ENCODE measurements at regions not wholly inside any gene's neighbourhood (a gene's known extent, or its start where the extent isn't known, plus 50 kb on each side); places are given as distances from the start of the nearest gene placed in this dataset.

DNA sequence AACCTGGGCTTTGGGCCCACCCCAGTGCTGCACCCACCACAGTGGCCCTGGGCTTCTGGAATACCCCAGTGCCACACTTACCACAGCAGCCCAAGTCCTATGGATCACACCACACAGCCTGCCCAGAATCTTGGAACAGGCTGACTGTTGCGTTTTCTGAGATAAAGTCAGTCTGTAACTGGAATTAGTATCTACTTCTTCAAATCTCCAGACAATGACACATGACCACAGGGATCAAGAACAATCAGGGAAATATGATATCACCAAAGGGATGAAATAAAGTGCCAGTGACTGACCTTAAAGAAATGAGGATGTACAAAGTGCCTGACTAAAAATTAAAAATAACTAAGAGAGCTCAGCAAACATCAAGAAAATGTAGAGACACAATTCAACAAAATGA is 239.7 kb upstream of the PLD5 start:
- Histone ChIP-seq H3K9me3 (no peaks in the 10 kb centered on the region), H3K27ac (no peak overlapping the region), H3K27me3 (no peaks in the 10 kb centered on the region), H3K36me3 (ENCODE audit: low read depth, missing control alignments) (no peaks in the 10 kb centered on the region), H3K4me1 (no peaks in the 10 kb centered on the region), H3K4me3 (no peak overlapping the region)
- 93 to 100% methylated on average over 1 of the region's 1 CpG for WGBS, 2 donors
- TF ChIP-seq, protein P1, sequence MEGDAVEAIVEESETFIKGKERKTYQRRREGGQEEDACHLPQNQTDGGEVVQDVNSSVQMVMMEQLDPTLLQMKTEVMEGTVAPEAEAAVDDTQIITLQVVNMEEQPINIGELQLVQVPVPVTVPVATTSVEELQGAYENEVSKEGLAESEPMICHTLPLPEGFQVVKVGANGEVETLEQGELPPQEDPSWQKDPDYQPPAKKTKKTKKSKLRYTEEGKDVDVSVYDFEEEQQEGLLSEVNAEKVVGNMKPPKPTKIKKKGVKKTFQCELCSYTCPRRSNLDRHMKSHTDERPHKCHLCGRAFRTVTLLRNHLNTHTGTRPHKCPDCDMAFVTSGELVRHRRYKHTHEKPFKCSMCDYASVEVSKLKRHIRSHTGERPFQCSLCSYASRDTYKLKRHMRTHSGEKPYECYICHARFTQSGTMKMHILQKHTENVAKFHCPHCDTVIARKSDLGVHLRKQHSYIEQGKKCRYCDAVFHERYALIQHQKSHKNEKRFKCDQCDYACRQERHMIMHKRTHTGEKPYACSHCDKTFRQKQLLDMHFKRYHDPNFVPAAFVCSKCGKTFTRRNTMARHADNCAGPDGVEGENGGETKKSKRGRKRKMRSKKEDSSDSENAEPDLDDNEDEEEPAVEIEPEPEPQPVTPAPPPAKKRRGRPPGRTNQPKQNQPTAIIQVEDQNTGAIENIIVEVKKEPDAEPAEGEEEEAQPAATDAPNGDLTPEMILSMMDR (IDR thresholded peaks at IDR 0.05): no peak
- TF ChIP-seq POLR2A (IDR thresholded peaks at IDR 0.05): no peak
- DNase-seq: no peak
- intact Hi-C loops (cut with DNase I; ENCODE audit: low total_unique reads): no loop called here

DNA sequence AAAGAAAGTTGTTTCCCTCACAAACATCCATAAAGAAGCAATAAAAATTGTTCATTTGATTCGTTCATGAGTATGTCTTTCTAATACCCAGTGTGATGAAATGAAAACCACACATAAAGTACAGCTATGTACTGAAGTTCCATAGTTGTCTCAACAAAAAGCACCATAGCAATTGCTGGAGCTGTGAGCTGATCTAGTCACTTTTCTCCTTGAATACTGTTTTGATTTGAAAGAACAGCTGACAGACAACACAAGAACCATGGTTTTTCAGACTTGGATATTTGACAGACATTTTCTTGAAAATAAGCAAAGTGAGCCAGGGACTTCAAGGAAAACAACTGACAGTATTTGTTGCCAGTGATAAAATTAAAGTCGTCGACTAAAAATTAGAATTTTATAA is 237.1 kb upstream of the PLD5 start:
- Histone ChIP-seq H3K4me3 (no peak overlapping the region), H3K27me3 (no peaks in the 10 kb centered on the region), H3K9me3 (no peaks in the 10 kb centered on the region), H3K27ac (no peak overlapping the region), H3K36me3 (ENCODE audit: low read depth, missing control alignments) (no peaks in the 10 kb centered on the region), H3K4me1 (no peaks in the 10 kb centered on the region)
- TF ChIP-seq, protein P1 (IDR thresholded peaks at IDR 0.05): no peak
- TF ChIP-seq POLR2A (IDR thresholded peaks at IDR 0.05): no peak
- DNase-seq: no peak
- intact Hi-C loops (cut with DNase I; ENCODE audit: low total_unique reads): no loop called here
- 69 to 75% methylated on average over 3 of the region's 3 CpGs for WGBS, 2 donors

DNA sequence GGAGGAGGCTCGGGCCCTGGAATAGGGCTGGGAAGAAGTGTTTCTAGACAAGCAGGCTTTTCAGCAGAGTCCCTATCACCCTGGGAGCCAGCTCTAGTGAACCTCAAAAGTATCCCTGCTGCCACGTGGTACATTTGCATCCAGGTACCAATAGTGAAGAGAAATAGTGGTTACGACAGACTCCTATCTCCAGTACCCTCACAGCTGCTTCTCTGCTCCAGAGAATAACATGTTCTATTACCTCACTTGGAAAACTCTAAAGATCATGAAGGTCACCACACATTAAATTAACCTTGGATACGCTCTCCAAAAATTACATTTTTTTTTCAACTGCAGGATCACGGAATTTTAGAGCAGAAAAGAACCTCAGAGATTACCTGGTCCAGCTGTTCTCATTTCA is 230.4 kb upstream of the PLD5 start:
- intact Hi-C loops (cut with DNase I; ENCODE audit: low total_unique reads): no loop called here
- no peak overlapping the region for H3K27ac ChIP-seq
- H3K4me1 ChIP-seq: no peaks in the 10 kb centered on the region
- H3K36me3 ChIP-seq (ENCODE audit: low read depth, missing control alignments): no peaks in the 10 kb centered on the region
- H3K4me3 ChIP-seq: no peak overlapping the region
- TF ChIP-seq POLR2A (IDR thresholded peaks at IDR 0.05): no peak
- TF ChIP-seq, protein P1 (IDR thresholded peaks at IDR 0.05): no peak
- no peaks in the 10 kb centered on the region for H3K9me3 ChIP-seq
- no peak for DNase-seq
- H3K27me3 ChIP-seq: no peaks in the 10 kb centered on the region
- WGBS, 2 donors: 63 to 64% methylated on average over 5 of the region's 5 CpGs

DNA sequence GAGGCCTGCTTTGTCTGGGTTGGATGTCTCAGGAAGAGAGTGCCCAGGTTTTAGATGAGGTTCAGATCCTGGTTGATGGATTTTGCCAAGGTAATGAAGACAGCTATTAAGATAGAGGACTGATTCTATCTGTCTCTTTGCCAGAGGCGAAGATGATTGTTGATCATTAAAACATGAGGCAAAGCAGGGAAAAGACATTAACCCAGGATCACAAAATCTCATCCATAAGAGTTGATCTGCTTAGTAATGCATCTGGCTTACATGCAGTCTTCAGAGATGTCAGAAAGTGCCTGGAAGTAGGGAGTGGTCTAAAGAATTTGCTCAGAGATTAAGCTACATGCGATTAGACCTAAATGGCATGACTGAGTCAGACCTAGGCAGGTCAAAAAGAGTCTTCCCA is 229.6 kb upstream of the PLD5 start:
- TF ChIP-seq POLR2A (IDR thresholded peaks at IDR 0.05): no peak
- TF ChIP-seq, protein P1 (IDR thresholded peaks at IDR 0.05): no peak
- 85 to 96% methylated on average over 2 of the region's 2 CpGs for WGBS, 2 donors
- H3K9me3 ChIP-seq: no peaks in the 10 kb centered on the region
- DNase-seq: no peak
- no peak overlapping the region for H3K27ac ChIP-seq
- H3K4me3 ChIP-seq: no peak overlapping the region
- no peaks in the 10 kb centered on the region for H3K27me3 ChIP-seq
- H3K36me3 ChIP-seq (ENCODE audit: low read depth, missing control alignments): no peaks in the 10 kb centered on the region
- intact Hi-C loops (cut with DNase I; ENCODE audit: low total_unique reads): no loop called here
- H3K4me1 ChIP-seq: no peaks in the 10 kb centered on the region

DNA sequence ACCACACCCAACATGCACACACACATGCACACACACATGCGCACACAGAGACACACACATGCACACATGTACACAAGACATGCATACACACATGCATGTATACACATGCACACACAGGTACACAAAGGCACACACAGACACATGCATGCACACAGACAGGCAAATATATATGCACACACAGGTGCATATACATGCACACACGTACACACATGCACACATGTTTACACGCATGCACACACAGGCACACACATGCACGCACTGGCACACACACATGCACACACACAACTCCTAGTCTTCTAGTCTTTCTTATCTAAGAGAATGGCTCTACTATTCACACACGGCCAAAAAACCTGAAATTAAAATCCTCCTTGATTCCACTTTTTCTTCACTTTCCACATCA is 222.7 kb upstream of the PLD5 start:
- whole genome bisulfite sequencing, 2 donors: 59 to 82% methylated on average over 5 of the region's 5 CpGs
- Histone ChIP-seq H3K36me3 (ENCODE audit: low read depth, missing control alignments) (no peaks in the 10 kb centered on the region), H3K27ac (no peak overlapping the region), H3K27me3 (no peaks in the 10 kb centered on the region), H3K4me1 (no peaks in the 10 kb centered on the region), H3K9me3 (no peaks in the 10 kb centered on the region), H3K4me3 (no peak overlapping the region)
- TF ChIP-seq, protein P1 (IDR thresholded peaks at IDR 0.05): no peak
- TF ChIP-seq POLR2A (IDR thresholded peaks at IDR 0.05): no peak
- DNase-seq: no peak
- intact Hi-C loops (cut with DNase I; ENCODE audit: low total_unique reads): no loop called here

Measured in testis (tissue), 2 donors.